ENCODE measurements at regions not wholly inside any gene's neighbourhood (a gene's known extent, or its start where the extent isn't known, plus 50 kb on each side); places are given as distances from the start of the nearest gene placed in this dataset.

- Histone ChIP-seq H3K4me1 (ENCODE audit: insufficient read depth) (no peaks in the 10 kb centered on the region), H3K36me3 (no peaks in the 10 kb centered on the region), H3K27me3 (no peaks in the 10 kb centered on the region), H3K27ac (no peak overlapping the region), H3K9me3 (no peaks in the 10 kb centered on the region), H3K4me3 (no peak overlapping the region)
- TF ChIP-seq EP300 (IDR thresholded peaks at IDR 0.05): no peak
- TF ChIP-seq POLR2A (IDR thresholded peaks at IDR 0.05): no peak
- no peak for TF ChIP-seq CTCF (IDR thresholded peaks at IDR 0.05)
- DNase-seq: no peak
- intact Hi-C loops (cut with DNase I): no loop called here
- 84 to 92% (median 92%) methylated on average over 2 of the region's 2 CpGs for WGBS, 3 donors
These were observed 305.0 kb downstream of the GPR37 start for GRCh38 chr7:124460555-124460954.

GRCh38 chr7:124460056-124460450 lies 305.5 kb downstream of the GPR37 start:
- no peak overlapping the region for H3K27ac ChIP-seq
- TF ChIP-seq EP300 (IDR thresholded peaks at IDR 0.05) (no peak), POLR2A (IDR thresholded peaks at IDR 0.05) (no peak), CTCF (IDR thresholded peaks at IDR 0.05) (no peak)
- 47 to 89% (median 86%) methylated on average over 1 of the region's 1 CpG for WGBS, 3 donors
- intact Hi-C loops (cut with DNase I): no loop called here
- H3K4me1 ChIP-seq (ENCODE audit: insufficient read depth): no peaks in the 10 kb centered on the region
- H3K9me3 ChIP-seq: no peaks in the 10 kb centered on the region
- no peaks in the 10 kb centered on the region for H3K27me3 ChIP-seq
- H3K36me3 ChIP-seq: no peaks in the 10 kb centered on the region
- no peak for DNase-seq
- no peak overlapping the region for H3K4me3 ChIP-seq

DNA sequence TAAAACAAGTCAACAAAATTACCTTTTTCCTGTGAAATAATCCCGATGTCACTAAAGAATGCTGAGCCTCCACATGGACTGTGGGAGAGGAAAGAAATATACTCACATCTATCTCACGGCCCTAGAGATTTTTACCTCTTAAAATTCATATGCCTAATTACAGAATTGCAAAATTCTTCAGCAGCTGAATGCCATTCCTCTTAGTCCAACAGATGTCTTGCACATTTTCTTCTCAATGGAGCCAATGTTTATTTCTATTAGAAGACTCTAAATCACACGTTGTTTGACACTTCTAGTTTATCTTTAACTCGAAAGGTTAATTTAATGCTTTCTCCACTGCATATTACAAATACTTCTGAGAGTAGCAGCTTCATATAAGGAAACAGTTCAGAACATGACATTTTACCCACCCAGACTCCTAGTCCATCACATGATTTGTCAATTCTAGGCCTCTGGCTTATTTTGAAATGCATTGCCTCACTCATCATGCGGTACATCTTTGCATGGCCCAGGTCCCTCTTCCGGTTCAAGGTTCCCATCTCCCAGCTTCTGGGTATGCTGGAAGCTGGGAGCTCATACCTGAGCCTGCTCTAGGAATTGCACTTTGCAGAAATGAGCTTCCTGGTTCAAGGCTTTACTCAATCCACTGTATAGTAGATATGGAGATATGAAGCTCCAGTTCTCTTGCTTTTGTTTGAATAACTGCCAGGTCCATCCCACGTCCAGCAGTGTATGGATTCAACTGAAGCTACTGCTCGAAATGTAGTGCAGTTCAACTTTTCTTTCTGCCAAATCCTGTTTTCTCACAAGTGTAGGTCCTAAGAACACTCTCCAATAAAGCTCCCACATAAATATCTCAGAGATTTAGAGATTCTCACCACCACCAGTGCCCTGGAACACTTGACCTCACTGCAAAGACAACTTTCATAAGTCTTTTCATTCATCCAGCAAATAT lies 306.2 kb downstream of the GPR37 start:
- no peak for DNase-seq
- no peak for TF ChIP-seq POLR2A (IDR thresholded peaks at IDR 0.05)
- TF ChIP-seq EP300 (IDR thresholded peaks at IDR 0.05): no peak
- TF ChIP-seq CTCF (IDR thresholded peaks at IDR 0.05): no peak
- Histone ChIP-seq H3K36me3 (no peaks in the 10 kb centered on the region), H3K27me3 (no peaks in the 10 kb centered on the region), H3K27ac (no peak overlapping the region), H3K4me3 (no peak overlapping the region), H3K4me1 (ENCODE audit: insufficient read depth) (no peaks in the 10 kb centered on the region), H3K9me3 (no peaks in the 10 kb centered on the region)
- WGBS, 3 donors: 10 to 14% (median 13%) methylated on average over 8 of the region's 8 CpGs
- intact Hi-C loops (cut with DNase I): no loop called here

DNA sequence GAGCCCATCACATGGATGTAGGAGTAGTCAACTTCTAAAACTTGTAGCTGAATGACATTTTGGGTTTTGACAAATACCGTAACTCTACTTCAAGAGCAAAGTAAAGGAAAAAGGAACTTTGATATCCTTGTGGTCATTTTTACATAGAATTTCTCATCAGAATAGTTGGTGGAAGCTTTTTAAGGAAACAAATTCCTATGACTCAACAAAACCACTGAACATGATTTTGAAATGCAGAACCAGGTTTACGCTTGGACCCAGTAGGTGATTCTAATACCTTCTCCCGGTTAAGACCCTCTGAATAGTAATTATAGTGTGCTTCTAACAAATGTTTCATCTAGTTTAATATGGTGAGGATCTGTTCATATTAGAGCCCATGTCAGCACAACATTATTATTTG lies 307.8 kb downstream of the GPR37 start:
- TF ChIP-seq POLR2A (IDR thresholded peaks at IDR 0.05): no peak
- no peak for TF ChIP-seq CTCF (IDR thresholded peaks at IDR 0.05)
- intact Hi-C loops (cut with DNase I): no loop called here
- no peak for DNase-seq
- no peaks in the 10 kb centered on the region for H3K9me3 ChIP-seq
- no peaks in the 10 kb centered on the region for H3K4me1 ChIP-seq (ENCODE audit: insufficient read depth)
- no peaks in the 10 kb centered on the region for H3K27me3 ChIP-seq
- no peaks in the 10 kb centered on the region for H3K36me3 ChIP-seq
- no peak overlapping the region for H3K27ac ChIP-seq
- no peak overlapping the region for H3K4me3 ChIP-seq
- 89 to 94% (median 93%) methylated on average over 3 of the region's 3 CpGs for WGBS, 3 donors

All from ovary (tissue), 7 donors.